CD4-positive, alpha-beta T cell (primary cell): ENCODE measurements at regions not wholly inside any gene's neighbourhood (a gene's known extent, or its start where the extent isn't known, plus 50 kb on each side); places are given as distances from the start of the nearest gene placed in this dataset.

Experiments used
- ATAC-seq: fragments of 200-7000 bp; cut with Tn5 transposase; one replicate; pipeline ENCODE4 v1.10.0; 2022; ENCODE audit warnings: mild to moderate bottlenecking; ENCODE audit not compliant: poor library complexity
- CTCF ChIA-PET: fragments of 350-600 bp; sonication (Branson Sonifier 250); formaldehyde crosslinking; loops from one replicate; lab custom pipeline; 2021; ENCODE audit warnings: antibody characterized with exemption, inconsistent platforms; lab: Charles Lee
- POLR2A ChIA-PET: fragments of 350-600 bp; sonication (Branson Sonifier 250); formaldehyde crosslinking; loops from one replicate; lab custom pipeline; 2021; ENCODE audit warnings: antibody characterized with exemption, inconsistent platforms; lab: Charles Lee
- DNase-seq, 14 experiments: peaks; one replicate each; pipeline ENCODE4 v3.0.0-alpha.2; 2013 to 2020; ENCODE audit warnings: mixed read lengths in 2 of 14
- H3K27ac ChIP-seq, 2 donors: one replicate each; pipeline versions ENCODE4 v1.5.1 to v1.7.0; 2013; ENCODE audit warnings: low read length in 2 of 2, low read depth in 1 of 2, mild to moderate bottlenecking in 1 of 2
- H3K27me3 ChIP-seq, 2 experiments: 1 replicate in 1 of 2; 2 replicates in 1 of 2; pipeline versions ENCODE4 v1.6.1 to v1.7.0; 2013; ENCODE audit warnings: low read length in 2 of 2, control low read depth in 1 of 2, mild to moderate bottlenecking in 1 of 2, moderate library complexity in 1 of 2; ENCODE audit not compliant: insufficient read depth in 2 of 2, control insufficient read depth in 1 of 2
- H3K36me3 ChIP-seq: one replicate; pipeline ENCODE4 v1.6.1; 2013; ENCODE audit warnings: low read length, control low read depth; ENCODE audit not compliant: insufficient read depth
- H3K4me1 ChIP-seq: one replicate; pipeline ENCODE4 v1.6.1; 2013; ENCODE audit warnings: low read length, control low read depth; ENCODE audit not compliant: insufficient read depth
- H3K4me3 ChIP-seq: one replicate; pipeline ENCODE4 v1.5.1; 2013; ENCODE audit warnings: mild to moderate bottlenecking, low read length, moderate library complexity
- H3K9me3 ChIP-seq, 2 experiments: 1 replicate in 1 of 2; 2 replicates in 1 of 2; pipeline versions ENCODE4 v1.6.1 to v1.7.0; 2013; ENCODE audit warnings: low read length in 2 of 2, mild to moderate bottlenecking in 2 of 2, control low read depth in 1 of 2, moderate library complexity in 1 of 2; ENCODE audit not compliant: control insufficient read depth in 1 of 2, insufficient read depth in 1 of 2
- H3K27ac Mint-ChIP-seq: one replicate; pipeline ENCODE4 v1.8.0; 2020; ENCODE audit warnings: mixed read lengths
- H3K27me3 Mint-ChIP-seq: one replicate; pipeline ENCODE4 v1.8.0; 2021; ENCODE audit warnings: mixed read lengths
- H3K36me3 Mint-ChIP-seq: one replicate; pipeline ENCODE4 v1.8.0; 2021; ENCODE audit warnings: low read depth, mixed read lengths
- H3K4me1 Mint-ChIP-seq: one replicate; pipeline ENCODE4 v1.8.0; 2021; ENCODE audit warnings: low read depth, mixed read lengths
- H3K4me3 Mint-ChIP-seq: one replicate; pipeline ENCODE4 v1.8.0; 2020; ENCODE audit warnings: mild to moderate bottlenecking, mixed read lengths
- H3K9me3 Mint-ChIP-seq: one replicate; pipeline ENCODE4 v1.8.0; 2020; ENCODE audit warnings: mixed read lengths
- CTCF ChIP-seq: fragments of 200-600 bp; IDR thresholded peaks from one replicate; pipeline ENCODE4 v1.8.0; 2022; ENCODE audit warnings: antibody characterized with exemption, mild to moderate bottlenecking
- intact Hi-C, 2 experiments: fragments of 100-400 bp; cut with DNase I in 1 of 2; cut with micrococcal nuclease in 1 of 2; formaldehyde crosslinking; loops; one replicate each; pipeline versions ENCODE4 v1.15.1 to v1.9.0; 2023 to 2025; cut with DNase I, micrococcal nuclease

- TF ChIP-seq CTCF: no peak
- ATAC-seq: no peak
These were observed 571.5 kb upstream of the AMOT start for GRCh38 chrX:113412106-113412505.

DNA sequence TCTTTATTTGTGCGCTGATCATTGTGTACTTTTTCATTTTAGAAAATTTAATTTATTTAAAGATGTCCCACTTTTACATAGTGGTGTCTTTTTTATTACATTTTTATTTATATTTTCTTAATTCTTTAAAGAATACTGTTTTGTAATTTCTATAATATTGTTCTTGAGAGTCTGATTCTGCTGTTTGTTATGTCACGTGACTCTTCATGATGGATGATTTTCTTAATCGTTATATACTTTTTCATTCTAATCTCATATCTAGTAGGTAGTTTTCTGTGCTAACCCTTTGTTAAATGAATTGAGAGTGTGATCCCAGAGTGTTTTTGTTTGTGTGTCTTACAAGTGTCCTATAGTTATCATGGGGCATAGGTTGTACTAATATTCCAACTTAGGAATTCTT lies 568.2 kb upstream of the AMOT start:
- H3K4me3 Mint-ChIP-seq: no peak overlapping the region
- Histone ChIP-seq H3K9me3 (no peaks in the 10 kb centered on the region), H3K4me1 (no peaks in the 10 kb centered on the region), H3K27me3 (no peaks in the 10 kb centered on the region), H3K27ac (no peak overlapping the region), H3K36me3 (no peaks in the 10 kb centered on the region), H3K4me3 (no peak overlapping the region)
- POLR2A ChIA-PET: no interaction called here
- TF ChIP-seq CTCF: no peak
- no peak overlapping the region for H3K27ac Mint-ChIP-seq
- H3K9me3 Mint-ChIP-seq: peaks cover 2% of the 10 kb centered on the region
- DNase-seq (no peak), ATAC-seq (no peak)
- CTCF ChIA-PET: no interaction called here
- no peaks in the 10 kb centered on the region for H3K27me3 Mint-ChIP-seq
- H3K36me3 Mint-ChIP-seq: no peaks in the 10 kb centered on the region
- intact Hi-C loops: no loop called here
- H3K4me1 Mint-ChIP-seq: no peaks in the 10 kb centered on the region

More at GRCh38 chrX:113412106-113412505, 571.5 kb upstream of the AMOT start:
- no peaks in the 10 kb centered on the region for H3K9me3 ChIP-seq
- Mint-ChIP-seq H3K4me1 (no peaks in the 10 kb centered on the region), H3K27me3 (no peaks in the 10 kb centered on the region), H3K27ac (no peak overlapping the region), H3K9me3 (peaks cover 2% of the 10 kb centered on the region), H3K4me3 (no peak overlapping the region), H3K36me3 (no peaks in the 10 kb centered on the region)
- no peaks in the 10 kb centered on the region for H3K27me3 ChIP-seq
- H3K4me3 ChIP-seq: no peak overlapping the region
- H3K4me1 ChIP-seq: no peaks in the 10 kb centered on the region
- ChIA-PET CTCF (no interaction called here), POLR2A (no interaction called here)
- no peaks in the 10 kb centered on the region for H3K36me3 ChIP-seq
- H3K27ac ChIP-seq: no peak overlapping the region
- intact Hi-C loops: no loop called here
- no peak for DNase-seq

- H3K27me3 Mint-ChIP-seq: no peaks in the 10 kb centered on the region
- DNase-seq (no peak), ATAC-seq (no peak)
- Histone ChIP-seq H3K9me3 (no peaks in the 10 kb centered on the region), H3K27ac (no peak overlapping the region), H3K36me3 (no peaks in the 10 kb centered on the region), H3K4me1 (no peaks in the 10 kb centered on the region), H3K27me3 (no peaks in the 10 kb centered on the region), H3K4me3 (no peak overlapping the region)
- H3K27ac Mint-ChIP-seq: no peak overlapping the region
- H3K9me3 Mint-ChIP-seq: peaks cover 5% of the 10 kb centered on the region
- ChIA-PET POLR2A (no interaction called here), CTCF (no interaction called here)
- no peaks in the 10 kb centered on the region for H3K4me1 Mint-ChIP-seq
- H3K36me3 Mint-ChIP-seq: no peaks in the 10 kb centered on the region
- TF ChIP-seq CTCF: no peak
- H3K4me3 Mint-ChIP-seq: no peak overlapping the region
- intact Hi-C loops: no loop called here
These were observed 559.6 kb upstream of the AMOT start for GRCh38 chrX:113400193-113400704.
